ENCODE measurements at regions not wholly inside any gene's neighbourhood (a gene's known extent, or its start where the extent isn't known, plus 50 kb on each side); places are given as distances from the start of the nearest gene placed in this dataset.
"Not testable (repeated sequence)": the region's sequence is repeated elsewhere in the genome, so short reads cannot be mapped to it uniquely, and the experiment has no call there.

- peaks cover 26% of the 10 kb centered on the region for H3K36me3 Mint-ChIP-seq
- no peak overlapping the region for H3K4me3 Mint-ChIP-seq
- DNase-seq (no peak), ATAC-seq (ENCODE audit: low read depth) (no peak)
- no peaks in the 10 kb centered on the region for H3K27me3 Mint-ChIP-seq
- peaks cover 31% of the 10 kb centered on the region for H3K4me1 Mint-ChIP-seq
- POLR2A ChIA-PET: interaction anchor here (0.5 kb wide), 1 partner anchor 151 kb away, joined by 4 read pairs; no protein-coding TSS in a partner anchor
- peak overlapping the region; percentile 44 for H3K27ac Mint-ChIP-seq
- peaks cover 2% of the 10 kb centered on the region for H3K9me3 Mint-ChIP-seq
Observed at GRCh38 chr10:3926675-3927525, 141.9 kb upstream of the KLF6 start.

- H3K4me3 Mint-ChIP-seq: no peak overlapping the region
- DNase-seq: no peak
- H3K27ac Mint-ChIP-seq: peak overlapping the region; percentile 34
- ATAC-seq (ENCODE audit: low read depth): no peak
- POLR2A ChIA-PET: no interaction called here
- peaks cover 3% of the 10 kb centered on the region for H3K9me3 Mint-ChIP-seq
- peaks cover 26% of the 10 kb centered on the region for H3K4me1 Mint-ChIP-seq
- no peaks in the 10 kb centered on the region for H3K27me3 Mint-ChIP-seq
- peaks cover 23% of the 10 kb centered on the region for H3K36me3 Mint-ChIP-seq
Observed at GRCh38 chr10:3926258-3926657, 141.2 kb upstream of the KLF6 start.

- POLR2A ChIA-PET: interaction anchor here (0.7 kb wide), 1 partner anchor 140 kb away, joined by 3 read pairs; the partner anchor contains the start of gene KLF6
- peak; percentile 74 for ATAC-seq (ENCODE audit: low read depth)
- H3K4me3 Mint-ChIP-seq: peak overlapping the region; percentile 21
- peak overlapping the region; percentile 32 for H3K27ac Mint-ChIP-seq
- peaks cover 3% of the 10 kb centered on the region for H3K9me3 Mint-ChIP-seq
- DNase-seq: no peak
- H3K4me1 Mint-ChIP-seq: peaks cover 26% of the 10 kb centered on the region
- peaks cover 19% of the 10 kb centered on the region for H3K36me3 Mint-ChIP-seq
- no peaks in the 10 kb centered on the region for H3K27me3 Mint-ChIP-seq
Observed at GRCh38 chr10:3925184-3925583, 140.2 kb upstream of the KLF6 start.

GRCh38 chr10:3924344-3924743 is 139.3 kb upstream of the KLF6 start:
- no peaks in the 10 kb centered on the region for H3K27me3 Mint-ChIP-seq
- POLR2A ChIA-PET: interaction anchor here (0.8 to 0.9 kb wide), 2 partner anchors 8 to 109 kb away, joined by 3 read pairs; no protein-coding TSS in a partner anchor
- no peak overlapping the region for H3K4me3 Mint-ChIP-seq
- DNase-seq: no peak
- H3K4me1 Mint-ChIP-seq: peaks cover 28% of the 10 kb centered on the region
- peak overlapping the region; percentile 45 for H3K27ac Mint-ChIP-seq
- H3K36me3 Mint-ChIP-seq: peaks cover 19% of the 10 kb centered on the region
- ATAC-seq (ENCODE audit: low read depth): no peak
- peaks cover 3% of the 10 kb centered on the region for H3K9me3 Mint-ChIP-seq

- Mint-ChIP-seq H3K27ac (no peak overlapping the region), H3K4me1 (peaks cover 26% of the 10 kb centered on the region), H3K4me3 (no peak overlapping the region), H3K27me3 (no peaks in the 10 kb centered on the region), H3K36me3 (peaks cover 26% of the 10 kb centered on the region), H3K9me3 (peaks cover 7% of the 10 kb centered on the region)
- DNase-seq: no peak
- no peak for ATAC-seq (ENCODE audit: low read depth)
- POLR2A ChIA-PET: no interaction called here
Observed at GRCh38 chr10:3923033-3923432, 138.0 kb upstream of the KLF6 start.

- ATAC-seq (ENCODE audit: low read depth) (no peak), DNase-seq (no peak)
- H3K4me1 Mint-ChIP-seq: peaks cover 11% of the 10 kb centered on the region
- H3K27ac Mint-ChIP-seq: no peak overlapping the region
- H3K9me3 Mint-ChIP-seq: peaks cover 6% of the 10 kb centered on the region
- H3K4me3 Mint-ChIP-seq: no peak overlapping the region
- POLR2A ChIA-PET: interaction anchor here (0.8 kb wide), 1 partner anchor 9 kb away, joined by 3 read pairs; no protein-coding TSS in a partner anchor
- H3K27me3 Mint-ChIP-seq: no peaks in the 10 kb centered on the region
- H3K36me3 Mint-ChIP-seq: peaks cover 21% of the 10 kb centered on the region
Observed at GRCh38 chr10:3919709-3920308, 134.8 kb upstream of the KLF6 start.

- peaks cover 17% of the 10 kb centered on the region for H3K36me3 Mint-ChIP-seq
- ATAC-seq (ENCODE audit: low read depth); H3K4me1 Mint-ChIP-seq; H3K27me3 Mint-ChIP-seq; H3K27ac Mint-ChIP-seq; POLR2A ChIA-PET; H3K4me3 Mint-ChIP-seq; H3K9me3 Mint-ChIP-seq; DNase-seq: not testable (repeated sequence)
Observed at GRCh38 chr10:3917392-3917791, 132.4 kb upstream of the KLF6 start.

GRCh38 chr10:3914733-3915132 is 129.7 kb upstream of the KLF6 start:
- ATAC-seq (ENCODE audit: low read depth): no peak
- no peak overlapping the region for H3K4me3 Mint-ChIP-seq
- H3K27me3 Mint-ChIP-seq: no peaks in the 10 kb centered on the region
- H3K27ac Mint-ChIP-seq: no peak overlapping the region
- H3K36me3 Mint-ChIP-seq: peaks cover 13% of the 10 kb centered on the region
- no peak for DNase-seq
- peaks cover 4% of the 10 kb centered on the region for H3K9me3 Mint-ChIP-seq
- H3K4me1 Mint-ChIP-seq: peaks cover 4% of the 10 kb centered on the region
- POLR2A ChIA-PET: interaction anchor here (0.8 kb wide), 1 partner anchor 137 kb away, joined by 3 read pairs; no protein-coding TSS in a partner anchor

- H3K4me3 Mint-ChIP-seq: no peak overlapping the region
- POLR2A ChIA-PET: no interaction called here
Observed at GRCh38 chr10:3911713-3912442, 126.9 kb upstream of the KLF6 start.

GRCh38 chr10:3911241-3911640 is 126.2 kb upstream of the KLF6 start:
- peaks cover 5% of the 10 kb centered on the region for H3K36me3 Mint-ChIP-seq
- no peak overlapping the region for H3K4me3 Mint-ChIP-seq
- POLR2A ChIA-PET: no interaction called here
- H3K27ac Mint-ChIP-seq: no peak overlapping the region
- ATAC-seq (ENCODE audit: low read depth): no peak
- no peaks in the 10 kb centered on the region for H3K9me3 Mint-ChIP-seq
- H3K4me1 Mint-ChIP-seq: no peaks in the 10 kb centered on the region
- no peaks in the 10 kb centered on the region for H3K27me3 Mint-ChIP-seq
- DNase-seq: no peak

More at GRCh38 chr10:3911713-3912442, 126.9 kb upstream of the KLF6 start:
- H3K27me3 Mint-ChIP-seq: no peaks in the 10 kb centered on the region
- no peaks in the 10 kb centered on the region for H3K9me3 Mint-ChIP-seq
- no peak for ATAC-seq (ENCODE audit: low read depth)
- DNase-seq: no peak
- peaks cover 3% of the 10 kb centered on the region for H3K36me3 Mint-ChIP-seq
- H3K27ac Mint-ChIP-seq: no peak overlapping the region
- no peaks in the 10 kb centered on the region for H3K4me1 Mint-ChIP-seq

- DNase-seq (no peak), ATAC-seq (ENCODE audit: low read depth) (no peak)
- Mint-ChIP-seq H3K4me3 (no peak overlapping the region), H3K4me1 (no peaks in the 10 kb centered on the region), H3K27me3 (no peaks in the 10 kb centered on the region), H3K27ac (no peak overlapping the region), H3K36me3 (peaks cover 12% of the 10 kb centered on the region), H3K9me3 (no peaks in the 10 kb centered on the region)
- POLR2A ChIA-PET: no interaction called here
Observed at GRCh38 chr10:3909339-3909738, 124.3 kb upstream of the KLF6 start.

- no peaks in the 10 kb centered on the region for H3K27me3 Mint-ChIP-seq
- ATAC-seq (ENCODE audit: low read depth): no peak
- POLR2A ChIA-PET: no interaction called here
Observed at GRCh38 chr10:3908183-3908582, 123.2 kb upstream of the KLF6 start.

GRCh38 chr10:3907514-3907913 is 122.5 kb upstream of the KLF6 start:
- no peak overlapping the region for H3K27ac Mint-ChIP-seq
- POLR2A ChIA-PET: interaction anchor here (0.6 to 1.1 kb wide), 2 partner anchors 98 to 122 kb away, joined by 3 to 5 read pairs; partner anchors contain the start of gene KLF6
- no peak for DNase-seq
- H3K4me1 Mint-ChIP-seq: peaks cover 5% of the 10 kb centered on the region
- H3K4me3 Mint-ChIP-seq: no peak overlapping the region
- no peak for ATAC-seq (ENCODE audit: low read depth)
- H3K9me3 Mint-ChIP-seq: peaks cover 1% of the 10 kb centered on the region
- H3K36me3 Mint-ChIP-seq: peaks cover 15% of the 10 kb centered on the region
- H3K27me3 Mint-ChIP-seq: no peaks in the 10 kb centered on the region

More at GRCh38 chr10:3908183-3908582, 123.2 kb upstream of the KLF6 start:
- DNase-seq: no peak
- Mint-ChIP-seq H3K9me3 (no peaks in the 10 kb centered on the region), H3K27ac (no peak overlapping the region), H3K4me1 (peaks cover 3% of the 10 kb centered on the region), H3K4me3 (no peak overlapping the region), H3K36me3 (peaks cover 15% of the 10 kb centered on the region)
